Occipital lobe (tissue), 1 donor: ENCODE measurements at regions not wholly inside any gene's neighbourhood (a gene's known extent, or its start where the extent isn't known, plus 50 kb on each side); places are given as distances from the start of the nearest gene placed in this dataset.

ENCODE experiments used
- DNase-seq: peaks from one replicate; lab custom pipeline; 2025; lab: John Stamatoyannopoulos, UW

DNA sequence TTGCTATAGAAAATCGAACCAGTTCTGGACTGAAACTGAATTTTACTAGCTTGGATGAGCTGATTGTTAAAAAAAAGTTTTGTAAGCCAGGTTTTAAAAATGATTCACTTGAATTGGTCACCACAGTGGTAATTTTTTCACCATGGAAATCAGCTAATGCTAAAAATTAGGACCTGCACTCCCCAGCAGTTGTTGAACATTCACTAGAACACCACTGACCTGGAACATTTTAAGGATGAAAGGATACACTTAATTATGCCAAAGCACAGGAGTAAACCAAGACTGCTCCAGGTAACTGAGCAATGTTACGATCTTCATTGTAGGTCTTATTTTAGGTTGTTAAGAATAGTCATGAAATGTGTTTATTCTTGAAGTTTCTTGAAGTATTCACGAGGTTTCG is 1342.6 kb upstream of the SPRY2 start:
- DNase-seq = no peak

DNA sequence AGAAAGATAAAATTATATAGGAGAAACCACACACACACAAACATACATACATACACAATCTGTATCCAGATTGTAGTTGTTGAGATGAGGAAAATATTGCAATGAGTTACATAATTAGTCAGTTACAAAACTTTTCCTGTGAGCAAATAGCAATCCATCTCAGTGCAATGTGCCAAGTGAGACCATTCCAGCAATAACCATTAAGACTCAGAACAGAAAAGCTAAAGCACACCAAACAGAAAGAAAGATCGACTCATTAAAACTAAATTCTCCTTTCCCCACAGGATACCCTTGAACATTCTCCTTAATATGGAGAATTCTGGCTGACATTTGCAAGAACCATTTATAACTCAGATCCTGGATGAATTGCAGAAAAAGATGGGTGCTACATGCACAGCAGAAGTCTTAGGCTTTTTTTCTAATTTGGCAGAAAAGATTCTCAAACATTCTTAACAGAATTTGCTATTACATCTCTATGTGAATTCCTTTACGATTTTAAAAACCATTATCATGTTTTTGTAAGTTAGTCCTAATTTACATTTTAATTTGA is 1341.2 kb upstream of the SPRY2 start:
- DNase-seq = no peak

- no peak for DNase-seq
Observed at GRCh38 chr13:81677857-81678256, 1336.9 kb upstream of the SPRY2 start.

DNA sequence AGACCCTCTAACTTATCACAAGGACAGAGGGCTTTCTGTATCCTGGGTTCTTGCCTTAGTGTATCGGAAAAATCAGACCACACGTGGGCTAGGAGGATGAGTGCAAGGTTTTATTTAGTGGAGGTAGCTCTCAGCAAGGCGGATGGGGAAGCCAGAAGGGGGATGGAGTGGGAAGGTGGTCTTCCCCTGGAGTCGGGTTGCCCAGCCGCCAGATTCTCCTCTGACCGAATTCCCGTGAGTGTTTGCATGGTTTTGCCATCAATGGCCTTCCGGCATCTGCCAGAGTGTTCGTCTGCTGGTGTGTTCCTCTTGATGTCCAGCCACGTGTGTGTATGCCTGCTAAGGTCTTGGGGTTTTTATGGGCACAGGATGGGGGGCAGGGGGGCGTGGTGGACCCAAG is 1335.1 kb upstream of the SPRY2 start:
- no peak for DNase-seq

DNA sequence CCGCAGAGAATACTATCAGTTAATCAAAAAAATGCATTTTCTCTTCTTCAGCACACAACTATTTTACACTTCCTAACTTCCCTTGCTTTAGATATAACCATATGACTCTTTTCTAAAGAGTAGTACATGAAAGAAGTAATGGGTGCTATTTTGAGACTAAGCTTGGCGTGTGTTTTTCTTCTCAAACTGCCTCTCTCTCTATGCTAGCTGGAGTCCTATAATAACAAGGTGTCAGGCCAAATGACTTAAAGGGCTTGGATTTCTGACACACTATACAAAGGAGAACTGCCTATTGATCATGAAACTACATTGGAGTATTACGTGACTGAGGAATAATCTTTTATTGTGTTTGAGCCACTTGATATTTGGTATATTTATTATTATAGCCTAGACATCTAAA is 1330.1 kb upstream of the SPRY2 start:
- DNase-seq = no peak

DNA sequence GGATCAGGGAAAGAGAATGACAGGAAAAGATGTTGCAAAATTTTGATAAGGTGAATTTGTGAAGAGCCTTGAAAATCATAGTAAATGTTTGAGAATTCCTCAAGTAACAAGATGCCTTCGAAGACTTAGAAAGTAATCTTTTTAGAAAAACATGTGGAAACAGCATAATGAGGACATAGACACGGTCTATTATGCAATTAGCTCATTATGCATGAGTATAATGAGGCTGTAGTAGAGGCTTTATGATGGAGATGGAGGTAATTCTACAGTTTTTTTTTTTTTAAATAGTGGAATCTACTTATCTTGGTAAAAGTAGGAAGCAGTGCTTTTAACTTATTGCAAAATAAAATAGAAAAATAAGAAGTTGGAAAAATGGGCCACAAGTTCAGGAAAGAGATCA is 1329.1 kb upstream of the SPRY2 start:
- DNase-seq = no peak

DNA sequence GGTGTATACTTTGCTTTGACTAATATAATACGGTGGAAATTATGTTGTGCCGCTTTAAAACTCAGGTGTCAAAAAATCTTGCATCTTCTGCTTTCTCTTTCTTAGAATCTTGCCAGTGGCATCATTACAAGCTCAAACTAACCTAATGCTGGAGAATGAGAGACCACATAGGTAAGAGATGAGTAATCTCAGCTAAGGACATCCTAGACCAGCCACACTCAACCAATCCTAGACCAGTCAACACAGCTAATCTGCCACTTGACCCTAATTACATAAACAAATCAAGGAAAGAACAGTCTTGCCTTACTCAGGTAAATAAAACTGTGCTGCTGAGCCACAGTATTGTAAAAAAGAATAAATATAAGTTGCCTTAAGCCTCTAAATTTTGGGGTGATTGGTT is 1323.9 kb upstream of the SPRY2 start:
- DNase-seq = no peak

- no peak for DNase-seq
Observed at GRCh38 chr13:81659984-81660383, 1319.1 kb upstream of the SPRY2 start.

- no peak for DNase-seq
Observed at GRCh38 chr13:81658598-81659370, 1317.9 kb upstream of the SPRY2 start.

DNA sequence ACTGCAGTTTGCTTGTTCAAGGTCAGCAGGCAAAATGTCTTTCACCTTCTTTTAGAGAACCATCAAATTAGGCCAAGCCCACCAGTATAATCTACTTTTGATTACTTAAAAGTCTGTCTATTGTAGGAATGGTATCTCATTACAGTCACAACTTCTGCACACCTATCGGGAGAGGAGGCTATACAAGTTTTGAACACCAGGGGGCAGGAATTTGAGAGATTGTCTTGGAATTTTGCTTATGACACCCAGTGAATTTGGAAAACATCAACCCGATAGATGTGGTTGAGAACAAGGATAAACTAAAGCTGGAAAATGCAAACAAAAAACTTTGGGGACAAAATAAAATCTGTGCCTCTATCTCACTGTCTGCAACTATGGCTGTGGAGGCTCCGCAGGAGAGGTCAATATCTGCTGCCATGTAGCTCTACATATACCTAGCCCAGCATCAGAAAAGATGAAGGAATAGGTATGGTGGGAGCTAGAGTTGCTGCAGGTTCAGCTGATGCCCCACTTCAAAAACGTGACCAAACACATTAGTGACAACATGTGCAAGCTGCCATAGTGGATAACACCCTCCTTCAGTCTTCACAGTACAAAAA is 1299.2 kb upstream of the SPRY2 start:
- no peak for DNase-seq

GRCh38 chr13:81637457-81637856 is 1296.5 kb upstream of the SPRY2 start:
- no peak for DNase-seq

- DNase-seq = no peak
Observed at GRCh38 chr13:81636120-81636519, 1295.2 kb upstream of the SPRY2 start.

- DNase-seq = no peak
Observed at GRCh38 chr13:81615031-81615430, 1274.1 kb upstream of the SPRY2 start.

- no peak for DNase-seq
Observed at GRCh38 chr13:81610644-81611043, 1269.7 kb upstream of the SPRY2 start.

- no peak for DNase-seq
Observed at GRCh38 chr13:81609335-81609734, 1268.4 kb upstream of the SPRY2 start.

DNA sequence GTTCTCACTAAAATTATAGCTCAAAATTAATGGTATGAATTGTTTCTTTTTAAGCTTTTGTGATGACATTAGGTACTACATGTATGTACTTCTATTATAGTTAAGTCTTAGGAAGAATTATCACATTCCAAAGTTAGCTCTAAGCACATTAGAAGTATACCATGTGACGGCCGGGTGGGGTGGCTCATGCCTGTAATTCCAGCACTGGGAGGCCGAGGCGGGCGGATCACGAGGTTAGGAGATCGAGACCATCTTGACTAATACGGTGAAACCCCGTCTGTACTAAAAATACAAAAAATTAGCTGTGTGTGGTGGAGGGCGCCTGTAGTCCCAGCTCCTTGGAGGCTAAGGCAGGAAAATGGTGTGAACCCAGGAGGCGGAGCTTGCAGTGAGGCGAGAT is 1265.1 kb upstream of the SPRY2 start:
- DNase-seq = no peak

DNA sequence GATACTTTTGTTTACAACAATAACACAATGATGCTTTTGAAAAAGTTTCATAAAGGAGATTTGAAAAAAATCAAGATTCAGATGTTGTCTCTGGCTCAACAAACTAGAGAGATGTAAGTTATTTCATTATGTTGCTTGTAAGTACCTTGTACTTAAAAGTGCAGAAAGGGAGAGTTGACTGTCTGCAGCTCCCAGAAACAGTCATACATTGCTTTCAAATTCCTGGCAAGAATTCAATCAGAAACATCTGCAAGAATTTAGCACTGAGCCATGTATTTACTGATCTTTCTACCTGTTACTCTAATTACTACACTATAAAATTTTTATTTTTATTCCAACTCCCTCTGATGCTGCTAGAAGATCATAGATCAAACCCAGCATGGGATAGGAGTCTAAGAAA is 1261.3 kb upstream of the SPRY2 start:
- DNase-seq = no peak

- DNase-seq = no peak
Observed at GRCh38 chr13:81597101-81597500, 1256.2 kb upstream of the SPRY2 start.

GRCh38 chr13:81596224-81596753 is 1255.4 kb upstream of the SPRY2 start:
- no peak for DNase-seq

DNA sequence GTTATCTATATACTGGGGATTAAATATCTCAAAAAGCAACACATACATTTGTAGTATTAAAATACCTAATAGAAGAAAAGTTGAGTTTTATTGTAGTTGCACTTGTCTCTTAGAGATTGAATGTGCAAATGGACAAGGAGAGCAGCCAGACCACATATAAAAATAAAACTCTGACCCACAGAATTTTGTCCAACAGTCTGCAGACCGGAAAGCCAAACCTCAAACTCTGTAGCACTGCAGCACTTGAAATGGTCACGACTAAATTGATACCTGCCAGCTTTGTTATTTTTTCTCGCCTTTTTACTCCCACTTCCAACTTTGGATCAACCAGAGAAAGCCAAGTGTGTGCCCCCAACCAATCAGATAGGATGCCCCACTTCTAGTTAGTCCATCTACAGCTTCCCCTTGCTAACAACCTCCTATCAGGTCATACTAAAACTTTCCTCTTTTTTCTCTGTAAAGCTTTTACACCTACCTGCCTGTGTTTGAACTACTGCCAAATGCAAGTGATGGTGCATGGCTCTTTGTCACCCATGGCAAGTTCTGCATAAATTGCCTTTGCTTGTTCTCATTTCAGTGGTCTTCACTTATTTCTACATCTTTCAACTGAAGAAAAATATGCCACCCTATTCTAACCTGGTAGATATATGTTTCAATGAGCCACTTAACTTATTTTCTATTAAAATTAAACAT is 1250.7 kb upstream of the SPRY2 start:
- DNase-seq = no peak

GRCh38 chr13:81582381-81582780 is 1241.5 kb upstream of the SPRY2 start:
- no peak for DNase-seq

GRCh38 chr13:81577601-81578195 is 1236.8 kb upstream of the SPRY2 start:
- DNase-seq = no peak
